Prostate gland (tissue), 2 donors: ENCODE measurements at regions not wholly inside any gene's neighbourhood (a gene's known extent, or its start where the extent isn't known, plus 50 kb on each side); places are given as distances from the start of the nearest gene placed in this dataset.

Experiments used
- DNase-seq: peaks from one replicate; pipeline ENCODE4 v3.0.0-alpha.2; 2019; ENCODE audit warnings: low spot score
- H3K27ac ChIP-seq, 2 donors: fragments of 200-600 bp; sonication (generic); 2 replicates each; pipeline ENCODE4 v1.5.1; 2017 to 2019
- H3K27me3 ChIP-seq: fragments of 200-600 bp; sonication (generic); replicated peaks from 2 replicates; pipeline ENCODE4 v1.5.1; 2019; ENCODE audit not compliant: insufficient read depth
- H3K36me3 ChIP-seq, 2 donors: fragments of 200-600 bp; sonication (generic); 1 replicate in 1 of 2; 2 replicates in 1 of 2; pipeline versions ENCODE4 v1.5.1 to v1.8.1; 2017 to 2019
- H3K4me1 ChIP-seq: fragments of 200-600 bp; sonication (generic); replicated peaks from 2 replicates; pipeline ENCODE4 v1.5.1; 2019
- H3K4me3 ChIP-seq, 2 donors: fragments of 200-600 bp; sonication (generic); 2 replicates each; pipeline ENCODE4 v1.5.1; 2017 to 2019
- H3K9me3 ChIP-seq: fragments of 200-600 bp; sonication (generic); 2 replicates; pipeline ENCODE4 v1.5.1; 2017
- POLR2A ChIP-seq: fragments of 450-650 bp; IDR thresholded peaks from one replicate; pipeline ENCODE4 v1.6.1; 2016; ENCODE audit warnings: antibody characterized with exemption, mild to moderate bottlenecking
- POLR2AphosphoS5 ChIP-seq: sonication (generic); formaldehyde crosslinking; IDR thresholded peaks from one replicate; pipeline ENCODE4 v1.6.1; 2017; ENCODE audit warnings: antibody characterized with exemption
- WGBS: methylation state at CpG from one replicate; pipeline ENCODE4 v1.1.5; 2018; 5-methylcytosine and 5-hydroxymethylcytosine counted together
- intact Hi-C: fragments of 100-400 bp; cut with DNase I; formaldehyde crosslinking; loops from one replicate; pipeline ENCODE4 v1.14.2; 2022
- TF ChIP-seq, protein P1 (sequence below), 4 experiments: fragments of 200-600 bp in 2 of 4; fragments of 450-650 bp in 2 of 4; sonication (generic) in 2 of 4; IDR thresholded peaks; 1 replicate in 3 of 4; 2 replicates in 1 of 4; pipeline ENCODE4 v1.5.1; 2016 to 2019; ENCODE audit warnings: antibody characterized with exemption in 4 of 4, mild to moderate bottlenecking in 2 of 4, moderate library complexity in 2 of 4

GRCh38 chr4:128517096-128517738 is 229.6 kb upstream of the PGRMC2 start:
- Histone ChIP-seq H3K36me3 (no peaks in the 10 kb centered on the region), H3K4me3 (no peak overlapping the region), H3K27ac (no peak overlapping the region), H3K27me3 (no peaks in the 10 kb centered on the region), H3K4me1 (no peaks in the 10 kb centered on the region), H3K9me3 (no peaks in the 10 kb centered on the region)
- whole genome bisulfite sequencing = 75% methylated on average over 4 of the region's 4 CpGs
- intact Hi-C loops = loop anchor here (5.0 kb wide), 1 partner anchor 35 kb away; no protein-coding TSS in a partner anchor
- no peak for TF ChIP-seq POLR2A
- TF ChIP-seq POLR2AphosphoS5 = no peak
- TF ChIP-seq, protein P1, sequence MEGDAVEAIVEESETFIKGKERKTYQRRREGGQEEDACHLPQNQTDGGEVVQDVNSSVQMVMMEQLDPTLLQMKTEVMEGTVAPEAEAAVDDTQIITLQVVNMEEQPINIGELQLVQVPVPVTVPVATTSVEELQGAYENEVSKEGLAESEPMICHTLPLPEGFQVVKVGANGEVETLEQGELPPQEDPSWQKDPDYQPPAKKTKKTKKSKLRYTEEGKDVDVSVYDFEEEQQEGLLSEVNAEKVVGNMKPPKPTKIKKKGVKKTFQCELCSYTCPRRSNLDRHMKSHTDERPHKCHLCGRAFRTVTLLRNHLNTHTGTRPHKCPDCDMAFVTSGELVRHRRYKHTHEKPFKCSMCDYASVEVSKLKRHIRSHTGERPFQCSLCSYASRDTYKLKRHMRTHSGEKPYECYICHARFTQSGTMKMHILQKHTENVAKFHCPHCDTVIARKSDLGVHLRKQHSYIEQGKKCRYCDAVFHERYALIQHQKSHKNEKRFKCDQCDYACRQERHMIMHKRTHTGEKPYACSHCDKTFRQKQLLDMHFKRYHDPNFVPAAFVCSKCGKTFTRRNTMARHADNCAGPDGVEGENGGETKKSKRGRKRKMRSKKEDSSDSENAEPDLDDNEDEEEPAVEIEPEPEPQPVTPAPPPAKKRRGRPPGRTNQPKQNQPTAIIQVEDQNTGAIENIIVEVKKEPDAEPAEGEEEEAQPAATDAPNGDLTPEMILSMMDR (IDR thresholded peaks at IDR 0.05) = no peak
- no peak for DNase-seq

DNA sequence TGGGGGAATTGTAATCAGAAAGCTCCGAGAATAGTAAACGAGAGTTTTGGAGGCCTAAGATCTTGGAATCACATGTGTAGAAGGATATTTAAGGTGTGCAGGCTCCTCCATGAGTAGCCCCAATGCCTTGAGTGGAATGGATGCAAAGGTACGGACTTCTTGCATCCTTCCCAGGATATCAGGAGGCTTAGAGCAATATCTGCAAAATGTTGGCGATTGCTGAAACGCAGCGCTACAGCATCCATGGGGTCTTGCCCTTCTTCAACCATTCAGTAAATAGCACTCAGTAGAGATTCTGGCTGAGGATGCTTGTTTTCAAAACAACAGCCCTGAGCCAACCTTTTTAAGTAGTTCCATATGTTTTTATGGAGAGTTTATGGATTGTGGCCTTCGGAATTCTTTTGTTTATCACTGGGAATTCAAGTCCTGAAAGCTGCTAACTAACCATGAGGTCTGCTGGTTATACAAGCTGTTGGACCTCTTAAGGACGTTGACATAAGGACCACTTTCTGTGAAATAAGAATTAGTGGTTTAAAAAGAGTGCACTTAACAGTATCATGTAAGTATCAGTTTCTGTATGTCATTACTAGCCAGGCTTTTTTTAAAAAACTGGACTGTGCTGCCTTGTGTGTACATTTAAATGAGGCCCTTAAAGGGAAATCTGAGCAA is 228.8 kb upstream of the PGRMC2 start:
- WGBS = 76% methylated on average over 8 of the region's 8 CpGs
- Histone ChIP-seq H3K4me3 (no peak overlapping the region), H3K36me3 (no peaks in the 10 kb centered on the region), H3K9me3 (no peaks in the 10 kb centered on the region), H3K27ac (no peak overlapping the region), H3K27me3 (no peaks in the 10 kb centered on the region), H3K4me1 (no peaks in the 10 kb centered on the region)
- TF ChIP-seq POLR2A (no peak), POLR2AphosphoS5 (no peak)
- TF ChIP-seq, protein P1 (IDR thresholded peaks at IDR 0.05) = no peak
- intact Hi-C loops = loop anchor here (5.0 kb wide), 1 partner anchor 36 kb away; no protein-coding TSS in a partner anchor
- DNase-seq = no peak

DNA sequence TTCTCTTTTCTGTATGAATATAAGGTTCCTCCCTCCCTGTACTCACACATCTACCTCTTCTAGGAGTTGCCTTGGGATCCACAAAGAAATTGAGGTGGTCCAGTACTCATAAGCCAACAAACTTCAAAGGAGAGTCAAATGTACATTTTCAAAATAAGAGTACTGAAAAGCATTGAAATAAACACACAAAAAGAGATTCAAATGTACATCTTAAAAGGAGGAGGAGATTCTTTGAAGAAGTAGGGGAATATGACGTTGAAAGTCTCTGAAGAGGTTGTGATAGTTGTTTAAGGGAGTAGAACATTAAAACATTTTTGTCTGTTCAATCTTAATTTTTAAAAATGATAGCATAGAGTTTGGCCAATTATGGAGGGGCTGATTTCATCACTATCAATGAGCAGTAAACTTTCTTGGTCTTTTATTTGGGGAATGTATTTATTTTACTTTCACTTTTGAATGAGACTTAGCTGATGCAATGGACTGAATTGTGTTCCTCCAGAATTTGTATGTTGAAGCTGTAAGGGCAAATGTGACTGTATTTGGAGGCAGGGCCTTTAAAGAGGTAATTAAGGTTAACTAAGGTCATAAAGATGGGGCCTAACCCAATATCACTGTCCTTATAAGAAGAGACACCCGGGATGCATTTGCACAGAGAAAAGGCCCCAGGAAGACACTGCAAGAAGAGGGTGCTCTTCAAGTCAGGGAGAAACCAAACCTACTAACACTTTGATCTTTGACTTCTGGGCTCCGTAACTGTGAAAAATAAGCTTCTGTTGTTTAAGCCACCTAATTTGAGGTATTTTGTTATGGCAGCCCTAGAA is 226.3 kb upstream of the PGRMC2 start:
- intact Hi-C loops = no loop called here
- DNase-seq = no peak
- Histone ChIP-seq H3K4me3 (no peak overlapping the region), H3K27ac (no peak overlapping the region), H3K36me3 (no peaks in the 10 kb centered on the region), H3K4me1 (no peaks in the 10 kb centered on the region), H3K9me3 (no peaks in the 10 kb centered on the region), H3K27me3 (no peaks in the 10 kb centered on the region)
- no peak for TF ChIP-seq POLR2AphosphoS5
- no peak for TF ChIP-seq POLR2A
- WGBS = 90% methylated on average over 3 of the region's 3 CpGs

- Histone ChIP-seq H3K36me3 (no peaks in the 10 kb centered on the region), H3K4me3 (no peak overlapping the region), H3K9me3 (no peaks in the 10 kb centered on the region), H3K27me3 (no peaks in the 10 kb centered on the region), H3K4me1 (no peaks in the 10 kb centered on the region), H3K27ac (no peak overlapping the region)
- DNase-seq = no peak
- no peak for TF ChIP-seq POLR2A
- no peak for TF ChIP-seq POLR2AphosphoS5
- TF ChIP-seq, protein P1 (IDR thresholded peaks at IDR 0.05) = no peak
- intact Hi-C loops = no loop called here
Measured at GRCh38 chr4:128512767-128513322, 225.2 kb upstream of the PGRMC2 start.

- intact Hi-C loops = no loop called here
- Histone ChIP-seq H3K4me1 (no peaks in the 10 kb centered on the region), H3K36me3 (no peaks in the 10 kb centered on the region), H3K9me3 (no peaks in the 10 kb centered on the region), H3K27ac (no peak overlapping the region), H3K27me3 (no peaks in the 10 kb centered on the region), H3K4me3 (no peak overlapping the region)
- DNase-seq = no peak
- TF ChIP-seq POLR2AphosphoS5 = no peak
- TF ChIP-seq POLR2A = no peak
- TF ChIP-seq, protein P1 (IDR thresholded peaks at IDR 0.05) = no peak
- 96% methylated on average over 5 of the region's 5 CpGs for WGBS
Measured at GRCh38 chr4:128512161-128512560, 224.5 kb upstream of the PGRMC2 start.
